GM18508 (cell line): ENCODE measurements at regions not wholly inside any gene's neighbourhood (a gene's known extent, or its start where the extent isn't known, plus 50 kb on each side); places are given as distances from the start of the nearest gene placed in this dataset.

Source experiments
- ATAC-seq: cut with Tn5 transposase; IDR thresholded peaks from one replicate; pipeline ENCODE4 v1.9.1; 2021; ENCODE audit warnings: moderate number of reproducible peaks; ENCODE audit not compliant: insufficient read depth, unreplicated experiment

DNA sequence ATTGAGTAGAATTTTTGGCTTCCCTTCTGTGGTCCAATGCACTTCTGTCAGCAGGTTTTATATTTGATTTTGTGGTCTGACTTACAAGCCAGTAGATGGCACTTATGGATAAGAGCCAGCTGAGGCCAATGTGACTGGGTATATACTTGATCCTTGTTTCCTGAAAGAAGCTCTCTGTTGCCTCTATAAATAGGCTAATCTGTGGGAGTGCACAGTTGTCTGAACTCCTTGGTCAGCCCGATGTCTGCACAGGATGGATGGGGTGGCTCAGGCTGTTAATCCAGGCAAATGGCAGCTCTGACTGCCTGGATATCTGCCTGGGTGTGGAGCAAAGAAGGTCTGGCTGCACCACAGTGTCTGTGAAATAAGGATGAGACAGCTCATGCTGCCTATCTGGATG, 1183.7 kb upstream of the PRMT6 start:
- ATAC-seq: no peak

DNA sequence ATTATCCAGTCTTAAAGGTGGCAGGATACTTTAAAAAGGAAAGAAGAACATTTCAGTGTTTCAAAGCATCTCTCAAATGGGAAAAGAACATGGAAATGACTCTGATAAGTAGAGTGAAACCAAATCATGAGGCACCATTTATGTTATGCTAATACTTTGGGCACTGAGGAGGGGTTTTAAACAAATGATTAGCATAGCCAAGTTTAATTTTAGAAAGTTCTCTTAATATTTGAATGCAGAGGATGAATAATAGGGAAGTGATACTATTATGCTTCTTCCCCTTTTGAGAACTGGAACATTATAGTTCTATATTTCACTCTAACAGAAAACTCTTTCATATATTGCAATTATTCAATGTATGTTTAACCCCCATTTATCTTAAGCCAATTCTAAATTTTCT, 1181.9 kb upstream of the PRMT6 start:
- ATAC-seq: peak; percentile 88

DNA sequence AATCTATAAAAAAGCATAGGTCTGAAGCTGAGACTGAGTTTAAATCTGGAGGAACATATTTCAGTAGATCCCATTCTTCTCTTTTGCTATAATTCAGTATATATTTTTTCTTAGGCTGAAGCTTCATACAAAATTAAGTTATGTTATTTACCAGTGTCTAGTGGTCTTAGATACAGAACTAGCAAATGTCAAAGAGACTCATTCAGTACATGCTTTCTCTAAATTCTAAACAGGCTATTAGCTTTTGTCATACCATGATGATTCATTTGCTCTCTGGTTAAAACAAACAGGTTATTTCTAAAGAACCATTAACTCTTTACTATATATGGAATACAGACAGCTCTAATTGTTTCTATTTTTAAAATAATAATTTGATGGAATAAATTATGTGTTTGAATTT, 1170.2 kb upstream of the PRMT6 start:
- no peak for ATAC-seq

DNA sequence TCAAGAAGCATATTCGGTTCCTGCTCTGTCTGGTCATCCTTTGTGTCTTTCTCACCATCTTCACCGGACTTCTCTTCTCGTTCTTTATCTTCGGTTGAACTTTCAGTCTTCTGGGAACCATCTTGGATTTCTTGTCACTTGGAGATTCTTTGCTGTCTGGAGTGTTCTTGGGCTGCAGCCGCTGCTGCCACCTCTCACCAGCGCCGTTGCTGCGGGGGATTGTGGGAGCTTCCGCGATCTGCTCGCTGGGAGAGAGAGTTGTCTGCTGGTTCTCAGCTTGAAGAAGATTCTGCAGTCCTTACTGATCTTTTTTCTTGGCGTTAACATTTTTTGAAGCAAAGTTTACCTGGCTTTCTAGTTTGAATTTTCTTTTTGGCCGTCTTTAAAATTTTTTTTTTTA, 1165.2 kb upstream of the PRMT6 start:
- ATAC-seq: no peak

DNA sequence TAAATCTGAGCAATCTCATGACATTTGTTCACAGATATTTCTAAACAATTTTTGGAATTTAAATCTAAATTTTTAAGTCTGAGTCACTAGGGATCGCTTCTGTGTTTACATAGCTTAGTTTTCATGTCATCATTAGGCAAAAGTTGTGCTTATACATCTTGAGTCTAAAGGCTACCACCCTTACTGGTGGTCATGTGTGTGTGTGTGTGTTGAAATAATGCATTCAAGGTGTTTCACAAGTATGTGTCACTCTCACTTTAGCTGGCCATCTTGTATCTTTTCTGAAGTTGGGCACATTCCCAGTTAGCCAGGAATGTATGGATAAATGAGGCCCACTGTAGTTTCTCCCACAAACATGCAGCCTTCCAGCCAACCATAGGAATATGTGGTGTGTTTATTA, 1162.5 kb upstream of the PRMT6 start:
- no peak for ATAC-seq

DNA sequence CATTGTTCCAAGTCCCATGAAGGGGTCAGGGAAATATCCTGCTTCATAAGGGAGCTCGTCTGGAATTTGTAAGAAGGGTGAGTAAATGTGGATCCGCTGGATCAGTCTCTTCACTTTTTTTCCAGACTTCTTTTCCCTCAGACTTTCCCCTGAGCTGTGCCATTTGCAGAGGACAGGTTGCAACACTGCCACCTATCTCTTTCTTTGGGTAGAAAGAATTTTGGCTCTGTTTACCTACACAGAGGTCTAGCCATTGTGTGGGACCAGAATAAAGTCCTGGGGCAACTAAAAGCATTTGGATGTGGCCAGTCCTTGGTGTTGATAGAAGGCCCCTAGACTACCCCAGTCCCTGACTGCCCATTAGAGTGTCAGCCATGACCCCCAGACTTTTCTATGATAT, 1146.7 kb upstream of the PRMT6 start:
- no peak for ATAC-seq

DNA sequence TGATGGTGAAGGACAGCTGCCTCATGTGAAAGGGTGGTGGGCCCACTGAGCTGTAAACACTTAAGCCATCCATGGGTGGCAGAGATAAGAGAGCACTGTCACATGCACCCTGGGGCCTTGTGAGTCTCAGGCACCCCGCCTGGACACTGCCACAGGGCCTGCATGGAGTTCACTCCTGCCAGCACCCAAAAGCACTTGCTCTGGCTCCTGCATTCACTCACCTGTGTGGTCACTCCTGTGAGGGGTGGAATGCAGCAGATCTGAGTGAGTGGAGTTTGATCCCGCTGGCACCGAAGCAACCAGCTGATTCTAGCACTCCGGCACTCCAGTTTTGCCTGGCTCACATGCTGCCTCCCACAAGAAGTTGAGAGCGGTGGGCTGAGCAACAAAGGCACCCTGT, 1142.1 kb upstream of the PRMT6 start:
- no peak for ATAC-seq

DNA sequence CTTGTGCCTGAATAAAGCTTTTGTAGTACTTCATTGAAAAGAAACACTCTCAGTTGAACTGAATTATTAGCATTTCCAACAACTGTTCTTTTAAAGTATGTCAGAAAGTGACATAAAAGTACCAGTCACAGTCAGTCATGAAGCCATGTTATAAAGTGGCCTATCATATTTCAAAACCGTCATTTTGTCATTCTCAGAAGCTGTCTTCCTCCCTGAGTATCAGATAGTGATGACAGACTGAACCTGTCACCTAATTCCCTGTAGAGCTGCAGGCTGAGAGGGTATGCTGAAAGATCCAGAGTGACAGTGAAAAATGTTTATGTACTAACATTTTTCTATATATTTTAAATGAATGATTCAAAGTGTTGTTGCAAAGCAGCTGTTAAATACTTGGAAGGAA, 1121.7 kb upstream of the PRMT6 start:
- ATAC-seq: no peak

DNA sequence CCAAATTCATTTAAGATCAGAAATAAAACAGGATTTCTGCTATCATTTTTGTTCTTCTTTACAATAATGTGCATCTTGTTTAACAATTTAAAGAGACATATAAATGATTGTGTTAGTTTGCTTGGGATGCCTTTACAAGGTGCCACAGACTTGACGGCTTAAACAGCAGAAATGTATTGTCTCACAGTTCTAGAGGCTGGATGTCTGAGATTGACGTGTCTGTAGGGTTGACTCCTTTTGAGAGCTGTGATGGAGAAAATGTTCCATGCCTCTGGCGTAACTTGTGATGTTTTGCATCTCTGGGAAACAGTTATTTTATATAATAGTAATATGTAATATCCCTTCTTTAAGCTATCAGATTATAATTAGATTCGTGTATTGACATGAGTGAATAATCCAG, 1091.6 kb upstream of the PRMT6 start:
- no peak for ATAC-seq

DNA sequence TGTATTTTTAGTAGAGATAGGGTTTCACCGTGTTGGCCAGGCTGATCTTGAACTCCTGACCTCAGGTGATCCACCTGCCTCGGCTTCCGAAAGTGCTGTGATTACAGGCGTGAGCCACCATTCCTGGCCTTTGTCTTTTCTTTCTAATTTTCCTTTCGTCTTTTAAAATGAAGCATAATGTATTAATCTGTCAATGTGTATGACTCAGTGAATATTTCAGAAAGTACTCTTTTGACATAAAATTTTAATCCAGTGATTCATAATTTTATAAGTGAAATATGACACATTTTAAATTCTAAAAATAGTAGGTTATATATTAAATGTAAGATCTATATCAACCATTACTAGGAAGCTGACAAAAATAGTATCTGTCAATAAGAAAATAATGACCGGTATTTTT, 1059.0 kb upstream of the PRMT6 start:
- no peak for ATAC-seq

DNA sequence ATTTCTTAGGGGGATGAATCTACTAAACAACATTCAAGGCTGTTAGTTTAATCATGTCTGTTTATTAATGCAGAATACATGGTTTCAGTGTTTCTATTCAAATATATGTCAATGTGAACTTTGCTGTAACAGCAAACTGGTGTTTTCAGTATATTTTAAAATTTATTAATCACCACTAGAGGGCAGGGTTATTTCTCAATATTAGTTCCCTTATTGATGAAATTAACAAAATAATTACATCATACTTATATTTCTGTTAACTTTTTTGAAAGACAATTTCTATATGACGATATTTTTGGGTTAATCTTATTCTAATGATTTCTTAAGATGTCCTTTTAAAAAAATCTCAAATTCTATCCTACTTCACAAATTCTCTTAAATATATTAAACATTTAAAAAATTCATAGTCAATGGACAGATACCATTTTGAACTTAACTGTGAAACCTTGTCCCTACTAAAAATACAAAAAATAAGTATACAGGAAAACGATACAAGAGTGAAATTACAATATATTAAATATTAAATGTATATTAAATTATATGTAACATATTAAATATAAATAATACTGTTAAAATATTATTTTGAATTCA, 1034.1 kb upstream of the PRMT6 start:
- ATAC-seq: no peak

DNA sequence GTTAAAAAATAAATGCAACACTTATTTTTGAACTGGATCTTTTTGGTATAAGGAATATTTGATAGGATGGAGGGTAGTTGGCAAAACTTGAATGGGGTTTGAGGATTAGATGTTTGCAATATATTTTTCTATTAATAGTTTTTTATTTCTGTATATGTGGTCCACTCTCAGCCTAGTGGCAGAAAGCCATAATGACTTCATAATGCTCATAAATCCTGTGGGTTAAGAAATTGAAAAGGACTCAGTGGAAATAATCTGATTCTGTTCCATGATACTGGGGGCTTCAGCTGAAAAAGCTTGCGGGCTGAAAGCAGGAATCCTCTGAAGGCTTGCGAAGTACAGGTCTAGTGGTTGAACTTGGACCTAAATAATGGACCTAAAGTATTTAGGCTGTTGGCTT, 1028.6 kb upstream of the PRMT6 start:
- no peak for ATAC-seq

DNA sequence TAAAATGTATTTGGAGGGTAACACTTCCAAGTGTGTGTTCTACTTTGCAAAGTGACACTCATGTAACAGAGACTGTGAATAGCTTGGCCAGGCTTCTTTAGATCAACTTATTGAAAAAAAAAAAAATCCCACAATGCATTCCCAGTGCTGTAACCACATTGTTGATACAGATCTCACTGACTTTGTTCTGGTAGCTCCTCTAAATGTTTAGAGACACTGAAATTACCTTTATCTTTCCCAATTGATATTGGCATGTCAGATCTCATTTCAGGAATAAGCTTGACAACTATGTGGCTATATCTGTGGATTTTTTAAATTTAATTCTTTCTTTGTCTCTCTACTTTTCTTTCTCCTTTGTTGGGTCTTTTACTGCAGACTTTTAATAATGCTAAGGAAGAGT, 1018.9 kb upstream of the PRMT6 start:
- no peak for ATAC-seq

DNA sequence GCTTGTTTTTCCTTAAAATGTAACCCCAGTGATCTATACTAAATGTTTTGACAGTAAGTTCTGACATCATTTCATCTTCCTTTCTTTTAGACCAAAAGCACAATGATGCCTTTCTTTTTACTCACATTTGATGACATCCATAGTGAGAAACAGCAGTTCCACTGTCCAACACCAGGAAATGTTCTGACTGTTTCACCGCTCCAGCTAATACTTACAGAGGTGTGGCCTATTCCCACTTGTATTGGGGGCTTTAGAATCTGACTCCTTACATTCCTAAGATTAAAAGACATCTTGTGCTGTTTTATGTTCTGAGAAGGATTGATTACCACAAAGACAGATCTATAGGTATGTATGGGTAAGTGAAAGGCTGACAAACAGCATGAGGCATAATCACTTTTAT, 1018.2 kb upstream of the PRMT6 start:
- no peak for ATAC-seq

DNA sequence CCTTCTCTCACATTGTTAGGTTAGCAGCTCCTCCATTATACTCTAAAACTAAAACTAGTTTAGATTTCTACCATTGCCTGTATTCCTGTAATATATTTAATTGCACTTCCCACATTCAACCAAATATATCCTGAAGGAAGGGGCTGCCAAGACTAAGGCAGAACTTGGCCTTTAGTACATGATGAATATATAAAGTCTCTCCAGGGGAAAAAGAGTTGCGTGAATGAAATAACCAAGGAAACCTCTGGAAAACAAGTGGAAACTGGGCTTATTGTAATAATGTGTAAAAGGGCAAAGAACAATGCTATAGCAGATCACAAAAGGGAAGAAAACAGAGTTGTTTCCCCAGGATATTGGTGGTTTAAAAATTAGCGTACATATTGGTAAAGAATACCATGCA, 1012.5 kb upstream of the PRMT6 start:
- ATAC-seq: no peak

DNA sequence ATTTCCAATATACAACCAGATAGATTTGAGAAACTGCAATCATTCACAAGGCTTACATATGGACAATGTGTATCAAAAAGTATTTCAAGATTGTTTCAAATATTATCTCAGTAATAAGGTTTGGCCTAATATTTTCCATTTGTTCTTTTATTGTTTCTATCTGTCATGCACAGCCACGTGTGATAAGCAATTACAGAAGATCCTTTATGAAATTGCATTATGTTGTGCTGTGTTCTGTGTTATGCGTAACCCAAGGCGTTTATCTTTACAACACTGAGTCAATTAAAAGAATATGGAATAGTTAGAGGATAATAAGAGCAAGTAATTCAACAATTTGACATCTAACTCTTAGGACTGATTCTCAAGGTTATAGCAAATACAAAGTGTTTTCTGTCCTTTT, 1009.3 kb upstream of the PRMT6 start:
- no peak for ATAC-seq

DNA sequence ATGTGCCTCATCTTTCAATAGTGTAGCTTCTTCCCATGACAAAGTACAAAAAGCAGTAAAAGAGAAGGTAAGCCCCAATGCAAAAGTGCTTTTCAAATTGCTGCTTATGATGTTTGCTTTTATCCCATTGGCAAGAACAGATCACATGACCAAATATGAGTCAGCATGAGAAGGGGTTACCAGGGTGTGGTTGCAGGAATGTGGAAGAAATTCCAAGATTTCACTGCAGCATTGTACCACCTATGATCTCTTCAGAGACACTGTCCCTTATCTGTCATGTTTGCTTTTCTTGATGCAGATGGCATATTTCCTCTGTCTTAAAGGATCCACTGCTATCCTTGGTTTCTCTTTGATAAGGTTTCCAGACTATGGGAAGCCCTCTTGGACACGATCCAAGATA, 1006.9 kb upstream of the PRMT6 start:
- ATAC-seq: no peak

DNA sequence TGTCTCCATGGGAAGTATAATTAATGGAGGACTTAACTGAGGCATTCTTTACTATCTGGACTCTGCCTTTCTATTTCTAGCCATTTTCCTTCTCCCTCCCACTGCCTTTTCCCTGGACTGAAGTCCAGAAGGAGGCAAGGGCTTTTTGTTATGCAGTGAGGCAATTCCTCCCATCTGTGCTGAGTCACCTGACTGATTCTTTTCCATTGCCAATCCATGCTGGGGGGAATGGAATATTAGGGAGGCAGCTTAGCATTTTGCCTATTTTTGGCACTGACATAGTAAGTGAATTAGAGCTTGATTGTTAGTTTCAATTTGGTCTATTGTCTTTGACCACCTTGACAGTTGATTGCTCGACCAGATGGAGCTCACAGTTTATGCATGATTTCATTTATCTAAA, 1000.6 kb upstream of the PRMT6 start:
- ATAC-seq: no peak

DNA sequence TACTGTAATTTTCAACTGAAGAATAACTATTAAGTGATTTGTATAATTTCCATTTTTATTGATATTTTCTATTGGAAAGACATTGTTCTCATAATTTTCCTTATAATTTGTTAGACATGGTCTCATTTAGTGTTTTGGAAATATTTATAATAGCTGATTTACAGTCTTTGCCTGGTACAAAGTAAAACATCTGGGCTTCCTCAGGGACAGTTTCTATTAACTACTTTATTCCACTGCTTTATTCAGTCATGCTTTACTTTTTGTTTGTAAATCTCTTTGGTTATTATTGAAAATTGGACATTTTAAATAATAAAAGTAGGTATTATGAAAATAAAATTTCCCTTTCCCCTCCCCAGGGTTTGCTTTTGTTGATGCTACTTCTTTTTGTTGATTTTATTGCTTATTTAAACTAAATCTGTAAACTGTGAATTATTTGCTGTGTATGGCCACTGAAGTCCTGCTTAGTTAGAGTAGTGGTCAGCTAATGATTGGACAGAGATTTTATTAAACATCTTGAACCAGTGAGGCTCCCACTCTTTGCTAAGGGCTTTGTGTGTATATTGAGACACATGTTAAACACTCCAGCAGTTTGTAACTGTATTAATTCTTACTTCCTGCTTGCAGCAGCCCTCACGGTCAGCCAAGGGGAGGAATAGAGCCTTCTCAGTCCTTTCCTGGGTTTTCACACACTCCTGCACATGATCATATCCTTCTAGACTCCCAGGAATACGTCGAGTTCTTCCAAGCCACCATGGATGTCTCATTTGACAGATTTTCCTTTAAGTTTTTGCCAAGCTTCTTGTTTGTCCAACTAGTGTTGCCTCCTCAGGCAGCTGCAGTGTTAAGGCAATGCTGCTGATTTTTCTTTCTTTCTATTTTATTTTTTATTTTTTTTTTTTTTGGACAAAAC, 994.6 kb upstream of the PRMT6 start:
- no peak for ATAC-seq

DNA sequence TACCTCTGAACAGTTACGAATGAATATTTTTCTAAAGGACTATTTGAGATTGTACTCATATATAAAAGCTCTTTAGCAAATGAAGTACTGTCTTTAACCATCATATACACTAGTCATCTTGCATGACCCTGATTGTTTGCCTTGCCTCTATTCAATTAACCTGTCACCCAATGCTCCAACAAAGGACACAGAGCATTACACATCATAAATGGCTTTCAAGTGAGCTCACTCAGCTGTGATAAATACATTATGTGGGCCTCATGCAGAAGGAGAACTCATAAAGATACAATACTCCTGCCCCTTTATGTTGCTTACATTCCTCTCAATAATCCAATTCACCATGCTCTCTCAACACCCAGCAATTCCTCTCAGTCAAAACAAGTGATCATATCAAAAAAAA, 993.0 kb upstream of the PRMT6 start:
- ATAC-seq: no peak

DNA sequence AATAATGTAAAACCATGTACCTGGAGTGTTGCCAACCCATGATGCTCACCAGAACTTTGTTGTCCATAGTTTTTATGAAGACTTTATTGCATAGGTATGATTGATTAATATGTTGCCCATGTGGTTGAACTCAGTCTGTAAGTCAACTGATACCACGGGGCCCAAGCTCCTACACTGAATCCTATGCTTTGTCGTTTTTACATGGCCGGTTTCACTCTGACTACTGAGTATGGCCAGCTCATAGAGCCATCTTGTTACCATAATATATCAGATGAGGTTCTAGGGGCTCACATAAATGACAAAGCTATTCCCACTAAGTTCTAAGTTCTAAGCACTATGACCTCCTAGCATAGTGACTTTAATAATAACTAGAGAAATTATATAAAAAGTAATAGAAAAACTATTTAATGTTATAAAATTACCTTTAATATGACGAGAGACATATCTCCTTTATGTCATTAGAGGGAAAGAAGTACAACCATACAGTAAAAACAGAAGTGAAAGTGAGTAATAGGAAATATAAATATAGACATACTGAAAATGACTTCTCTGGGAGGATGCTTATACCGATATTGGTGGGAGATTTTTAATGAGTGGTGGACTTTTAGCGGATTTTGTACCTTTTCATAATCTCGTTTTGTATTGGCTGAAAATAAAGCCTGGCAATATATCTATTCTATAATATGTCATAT, 983.4 kb upstream of the PRMT6 start:
- peak; percentile 85 for ATAC-seq
